GM12878 (cell line): ENCODE measurements at regions not wholly inside any gene's neighbourhood (a gene's known extent, or its start where the extent isn't known, plus 50 kb on each side); places are given as distances from the start of the nearest gene placed in this dataset.

Experiments used
- CREB1 ChIP-seq: IDR thresholded peaks from 2 replicates; pipeline ENCODE4 v1.6.1; 2012; ENCODE audit warnings: low read depth, mild to moderate bottlenecking, inconsistent platforms
- ESRRA ChIP-seq: IDR thresholded peaks from 2 replicates; pipeline ENCODE4 v1.6.1; 2012; ENCODE audit warnings: mild to moderate bottlenecking, low read length, improper control_type of control experiment
- EZH2 ChIP-seq: IDR thresholded peaks from 2 replicates; pipeline ENCODE4 v1.6.1; 2012; ENCODE audit warnings: low read depth, mild to moderate bottlenecking, control low read depth, inconsistent platforms, low read length, borderline replicate concordance; ENCODE audit not compliant: control insufficient read depth
- NR2C1 ChIP-seq: fragments of 450-650 bp; IDR thresholded peaks from 2 replicates; pipeline ENCODE4 v1.6.1; 2017; ENCODE audit warnings: antibody characterized with exemption, mild to moderate bottlenecking, moderate library complexity
- POLR2A ChIP-seq: IDR thresholded peaks from 2 replicates; pipeline ENCODE4 v1.6.1; 2011; ENCODE audit warnings: low read depth, mild to moderate bottlenecking, low read length
- SIN3A ChIP-seq: IDR thresholded peaks from 2 replicates; pipeline ENCODE4 v1.6.1; 2012; ENCODE audit warnings: low read depth, low read length, improper control_type of control experiment
- SMC3 ChIP-seq: IDR thresholded peaks from 2 replicates; pipeline ENCODE4 v1.6.1; 2011; ENCODE audit warnings: low read length, improper control_type of control experiment, borderline replicate concordance
- TBL1XR1 ChIP-seq: IDR thresholded peaks from 2 replicates; pipeline ENCODE4 v1.6.1; 2012; ENCODE audit warnings: low read depth, low read length, improper control_type of control experiment
- ZSCAN29 ChIP-seq: fragments of 450-650 bp; IDR thresholded peaks from 2 replicates; pipeline ENCODE4 v1.6.1; 2017; ENCODE audit warnings: mild to moderate bottlenecking, moderate library complexity
- TF ChIP-seq, protein P1 (sequence below): IDR thresholded peaks from 2 replicates; pipeline ENCODE4 v1.6.1; 2012; ENCODE audit warnings: mild to moderate bottlenecking, low read depth, low read length
- TF ChIP-seq, protein P2 (sequence below), 3 experiments: IDR thresholded peaks in 2 of 3; conservative IDR thresholded peaks in 1 of 3; 2 replicates each; pipeline ENCODE4 v1.5.1; 2011; ENCODE audit warnings: low read depth in 3 of 3, low read length in 3 of 3, mild to moderate bottlenecking in 3 of 3, control low read depth in 2 of 3, moderate library complexity in 2 of 3, inconsistent platforms in 1 of 3, mixed read lengths in 1 of 3; ENCODE audit not compliant: control insufficient read depth in 2 of 3, insufficient read depth in 1 of 3; ENCODE audit errors: extremely low read depth in 1 of 3

DNA sequence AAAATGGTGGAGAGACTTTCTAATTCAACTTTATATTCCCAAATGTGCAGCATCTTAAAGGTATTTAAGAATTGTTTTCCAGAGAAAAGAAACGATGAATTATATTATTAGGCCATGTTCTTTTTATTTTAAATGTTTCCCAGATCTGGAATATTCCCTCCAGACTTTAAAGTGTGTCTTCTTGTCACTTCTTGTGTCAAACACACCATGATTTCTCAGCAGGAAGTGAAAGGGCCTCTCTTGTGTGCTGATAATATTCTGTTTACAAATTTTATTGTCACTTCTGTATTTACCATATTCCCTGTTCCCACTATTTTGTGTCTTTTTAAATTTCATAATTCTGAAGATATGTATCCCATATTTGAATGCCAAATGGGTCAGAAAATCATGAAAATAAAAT, 455.0 kb upstream of the FLRT2 start:
- TF ChIP-seq EZH2 (no peak), POLR2A (no peak), ZSCAN29 (no peak), TBL1XR1 (no peak), ESRRA (no peak), CREB1 (no peak), SIN3A (no peak), NR2C1 (no peak), SMC3 (no peak)
- TF ChIP-seq, protein P1, sequence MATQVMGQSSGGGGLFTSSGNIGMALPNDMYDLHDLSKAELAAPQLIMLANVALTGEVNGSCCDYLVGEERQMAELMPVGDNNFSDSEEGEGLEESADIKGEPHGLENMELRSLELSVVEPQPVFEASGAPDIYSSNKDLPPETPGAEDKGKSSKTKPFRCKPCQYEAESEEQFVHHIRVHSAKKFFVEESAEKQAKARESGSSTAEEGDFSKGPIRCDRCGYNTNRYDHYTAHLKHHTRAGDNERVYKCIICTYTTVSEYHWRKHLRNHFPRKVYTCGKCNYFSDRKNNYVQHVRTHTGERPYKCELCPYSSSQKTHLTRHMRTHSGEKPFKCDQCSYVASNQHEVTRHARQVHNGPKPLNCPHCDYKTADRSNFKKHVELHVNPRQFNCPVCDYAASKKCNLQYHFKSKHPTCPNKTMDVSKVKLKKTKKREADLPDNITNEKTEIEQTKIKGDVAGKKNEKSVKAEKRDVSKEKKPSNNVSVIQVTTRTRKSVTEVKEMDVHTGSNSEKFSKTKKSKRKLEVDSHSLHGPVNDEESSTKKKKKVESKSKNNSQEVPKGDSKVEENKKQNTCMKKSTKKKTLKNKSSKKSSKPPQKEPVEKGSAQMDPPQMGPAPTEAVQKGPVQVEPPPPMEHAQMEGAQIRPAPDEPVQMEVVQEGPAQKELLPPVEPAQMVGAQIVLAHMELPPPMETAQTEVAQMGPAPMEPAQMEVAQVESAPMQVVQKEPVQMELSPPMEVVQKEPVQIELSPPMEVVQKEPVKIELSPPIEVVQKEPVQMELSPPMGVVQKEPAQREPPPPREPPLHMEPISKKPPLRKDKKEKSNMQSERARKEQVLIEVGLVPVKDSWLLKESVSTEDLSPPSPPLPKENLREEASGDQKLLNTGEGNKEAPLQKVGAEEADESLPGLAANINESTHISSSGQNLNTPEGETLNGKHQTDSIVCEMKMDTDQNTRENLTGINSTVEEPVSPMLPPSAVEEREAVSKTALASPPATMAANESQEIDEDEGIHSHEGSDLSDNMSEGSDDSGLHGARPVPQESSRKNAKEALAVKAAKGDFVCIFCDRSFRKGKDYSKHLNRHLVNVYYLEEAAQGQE = no peak
- TF ChIP-seq, protein P2, sequence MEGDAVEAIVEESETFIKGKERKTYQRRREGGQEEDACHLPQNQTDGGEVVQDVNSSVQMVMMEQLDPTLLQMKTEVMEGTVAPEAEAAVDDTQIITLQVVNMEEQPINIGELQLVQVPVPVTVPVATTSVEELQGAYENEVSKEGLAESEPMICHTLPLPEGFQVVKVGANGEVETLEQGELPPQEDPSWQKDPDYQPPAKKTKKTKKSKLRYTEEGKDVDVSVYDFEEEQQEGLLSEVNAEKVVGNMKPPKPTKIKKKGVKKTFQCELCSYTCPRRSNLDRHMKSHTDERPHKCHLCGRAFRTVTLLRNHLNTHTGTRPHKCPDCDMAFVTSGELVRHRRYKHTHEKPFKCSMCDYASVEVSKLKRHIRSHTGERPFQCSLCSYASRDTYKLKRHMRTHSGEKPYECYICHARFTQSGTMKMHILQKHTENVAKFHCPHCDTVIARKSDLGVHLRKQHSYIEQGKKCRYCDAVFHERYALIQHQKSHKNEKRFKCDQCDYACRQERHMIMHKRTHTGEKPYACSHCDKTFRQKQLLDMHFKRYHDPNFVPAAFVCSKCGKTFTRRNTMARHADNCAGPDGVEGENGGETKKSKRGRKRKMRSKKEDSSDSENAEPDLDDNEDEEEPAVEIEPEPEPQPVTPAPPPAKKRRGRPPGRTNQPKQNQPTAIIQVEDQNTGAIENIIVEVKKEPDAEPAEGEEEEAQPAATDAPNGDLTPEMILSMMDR (IDR thresholded peaks at IDR 0.05 in 2 of 3, conservative IDR thresholded peaks at IDR 0.05 in 1 of 3; ENCODE audit: control insufficient read depth in 2 of 3, extremely low read depth in 1 of 3, insufficient read depth in 1 of 3, low read depth in 3 of 3, low read length in 3 of 3) = no peak
